NCI-H82 (cell line): ENCODE measurements at regions not wholly inside any gene's neighbourhood (a gene's known extent, or its start where the extent isn't known, plus 50 kb on each side); places are given as distances from the start of the nearest gene placed in this dataset.

Experiments
- DNase-seq: peaks from one replicate; lab custom pipeline; 2025; lab: John Stamatoyannopoulos, UW

GRCh38 chr2:9082158-9082557, 78.7 kb upstream of the MBOAT2 start:
- DNase-seq = no peak

DNA sequence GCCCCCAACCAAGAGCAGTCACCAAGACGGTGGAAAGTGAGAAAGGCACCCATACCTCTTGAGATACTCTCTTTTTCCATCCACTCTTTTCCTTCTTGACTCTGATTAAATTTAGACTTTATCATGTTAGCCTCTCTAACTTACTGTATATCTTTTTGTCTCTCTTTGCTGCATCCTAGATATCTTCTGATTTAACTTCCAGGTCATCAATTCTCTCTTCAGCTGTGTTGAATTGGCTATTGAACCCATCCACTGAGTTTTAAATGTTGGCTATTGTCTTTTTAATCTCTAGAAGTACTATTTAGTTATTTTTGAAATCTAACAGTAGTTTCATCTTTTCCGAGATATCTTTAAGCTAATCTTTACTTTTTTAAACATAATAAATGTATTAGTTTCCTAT, 78.3 kb upstream of the MBOAT2 start:
- DNase-seq = no peak

DNA sequence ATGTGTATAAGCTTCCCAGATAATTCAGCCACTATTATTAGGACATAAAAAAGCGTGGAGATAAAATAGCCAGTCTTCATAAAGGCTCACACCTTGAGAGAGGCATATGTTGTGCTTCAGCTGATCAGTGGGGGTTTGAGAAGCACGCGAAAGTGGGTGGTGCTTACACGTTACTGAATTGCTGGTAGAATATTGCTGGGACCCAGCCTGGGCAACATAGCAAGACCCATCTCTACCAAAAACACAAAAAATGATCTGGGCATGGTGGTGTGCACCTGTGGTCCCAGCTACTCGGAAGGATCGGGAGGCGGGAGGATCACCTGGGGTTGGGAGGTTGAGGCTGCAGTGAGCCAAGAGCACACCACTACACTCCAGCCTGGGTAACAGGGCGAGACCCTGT, 74.9 kb upstream of the MBOAT2 start:
- DNase-seq = no peak

DNA sequence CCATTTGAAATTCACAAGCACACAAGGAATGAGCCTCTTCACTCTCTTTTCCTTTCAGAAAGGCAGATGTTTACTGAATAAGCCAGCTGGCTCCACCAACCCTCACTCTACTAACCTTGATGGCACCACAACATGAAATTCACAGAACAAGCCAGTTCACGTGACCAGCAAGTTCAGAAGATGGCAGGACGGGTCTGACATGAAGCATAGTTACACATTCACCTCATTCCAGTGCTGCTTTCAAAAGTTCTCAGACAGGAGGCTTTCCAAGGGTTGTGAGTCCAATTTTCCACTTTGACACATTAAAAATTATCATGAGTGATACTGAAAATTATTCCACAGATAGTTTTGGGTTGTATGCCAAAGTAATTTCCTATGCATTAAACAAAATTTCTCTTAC, 74.2 kb upstream of the MBOAT2 start:
- DNase-seq = no peak

DNA sequence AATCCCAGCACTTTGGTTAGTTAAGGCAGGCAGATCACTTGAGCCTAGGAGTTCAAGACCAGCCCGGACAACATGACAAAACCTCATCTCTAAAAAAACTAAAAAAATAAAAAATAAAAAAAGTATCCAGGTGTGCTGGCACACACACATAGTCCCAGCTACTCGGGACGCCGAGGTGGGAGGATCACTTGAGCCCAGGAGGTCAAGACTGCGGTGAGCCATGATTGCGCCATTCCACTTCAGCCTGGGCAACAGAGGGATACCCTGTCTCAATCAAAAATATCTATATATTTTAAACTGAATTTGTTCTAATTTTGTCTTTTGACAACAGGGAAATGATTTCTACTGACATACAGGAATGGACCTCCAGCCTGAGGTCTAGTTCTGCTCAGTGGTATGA, 73.3 kb upstream of the MBOAT2 start:
- no peak for DNase-seq

DNA sequence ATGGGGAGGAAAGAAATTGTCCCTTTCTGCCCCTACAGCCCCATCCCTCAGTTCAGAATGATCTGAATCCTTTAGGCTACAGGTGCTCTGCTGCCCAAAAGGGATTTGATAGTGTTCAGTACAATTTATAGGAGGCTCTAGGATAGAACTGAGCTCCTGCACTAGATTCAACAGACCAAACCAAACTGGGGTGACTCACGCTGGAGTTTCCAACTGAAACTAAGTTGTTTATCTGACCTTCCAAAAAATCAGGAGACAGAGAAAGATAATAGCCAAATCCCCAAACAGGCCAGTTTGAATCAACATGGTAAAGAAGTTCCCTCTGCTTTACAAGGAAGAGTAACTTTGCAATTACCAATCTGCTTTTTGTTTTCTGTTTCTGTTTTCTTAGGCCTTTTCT, 72.7 kb upstream of the MBOAT2 start:
- no peak for DNase-seq

GRCh38 chr2:9074930-9075329, 71.4 kb upstream of the MBOAT2 start:
- no peak for DNase-seq

DNA sequence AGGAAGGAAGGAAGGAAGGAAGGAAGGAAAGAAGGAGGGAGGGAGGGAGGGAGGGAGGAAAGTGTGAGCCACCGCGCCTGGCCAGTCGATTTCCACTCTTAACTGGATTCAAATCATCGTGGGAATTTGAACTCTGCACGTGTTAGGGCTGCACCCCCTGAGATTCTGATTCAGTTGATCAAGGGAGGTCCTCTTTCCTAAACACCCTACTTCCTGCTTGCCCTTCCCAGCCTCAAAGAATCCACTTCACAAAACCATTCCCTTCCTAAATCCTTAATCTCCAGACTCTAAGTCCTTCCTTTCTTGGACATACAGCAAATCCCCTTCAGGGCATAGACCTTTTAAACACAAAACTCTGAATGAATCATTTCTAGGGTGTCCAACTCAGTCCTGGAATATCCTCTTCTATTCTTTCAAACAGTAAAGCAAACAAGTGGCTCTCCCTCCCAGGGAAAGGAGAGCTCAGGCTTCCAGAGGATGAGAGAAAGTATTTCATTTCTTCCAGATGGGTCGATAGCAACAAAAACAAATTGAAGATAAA, 68.2 kb upstream of the MBOAT2 start:
- DNase-seq = no peak

- no peak for DNase-seq
These were observed 67.5 kb upstream of the MBOAT2 start for GRCh38 chr2:9071032-9071431.

GRCh38 chr2:9069543-9069942, 66.1 kb upstream of the MBOAT2 start:
- no peak for DNase-seq

- no peak for DNase-seq
These were observed 62.4 kb upstream of the MBOAT2 start for GRCh38 chr2:9065901-9066300.

DNA sequence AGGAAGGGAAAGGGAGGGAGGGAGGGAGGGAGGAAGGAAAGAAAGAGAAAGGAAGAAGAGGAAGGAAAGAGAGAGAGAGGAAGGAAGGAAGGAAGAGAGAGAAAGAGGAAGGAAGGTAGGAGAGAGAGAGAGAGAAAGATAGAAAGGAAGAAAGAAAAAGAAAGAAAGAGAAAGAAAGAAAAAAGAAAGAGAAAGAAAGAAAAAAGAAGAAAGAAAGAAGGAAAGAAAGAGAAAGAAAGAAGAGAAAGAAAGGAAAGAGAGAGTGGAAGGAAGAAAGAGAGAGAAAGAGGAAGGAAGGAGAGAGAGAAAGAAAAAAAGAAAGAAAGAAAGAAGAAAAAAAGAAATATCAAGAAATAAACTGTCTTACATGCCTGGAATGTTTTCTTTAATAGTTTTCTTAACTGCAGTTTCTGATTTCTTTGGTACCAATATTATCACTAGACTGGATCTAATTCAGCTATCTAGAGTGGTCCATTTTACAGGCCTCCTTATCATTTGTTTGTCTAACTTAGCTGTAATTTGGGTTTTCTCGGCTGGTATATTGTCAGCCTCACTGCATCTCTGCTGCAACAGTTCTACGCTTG, 59.6 kb upstream of the MBOAT2 start:
- DNase-seq = no peak

GRCh38 chr2:9060819-9061218, 57.3 kb upstream of the MBOAT2 start:
- no peak for DNase-seq

DNA sequence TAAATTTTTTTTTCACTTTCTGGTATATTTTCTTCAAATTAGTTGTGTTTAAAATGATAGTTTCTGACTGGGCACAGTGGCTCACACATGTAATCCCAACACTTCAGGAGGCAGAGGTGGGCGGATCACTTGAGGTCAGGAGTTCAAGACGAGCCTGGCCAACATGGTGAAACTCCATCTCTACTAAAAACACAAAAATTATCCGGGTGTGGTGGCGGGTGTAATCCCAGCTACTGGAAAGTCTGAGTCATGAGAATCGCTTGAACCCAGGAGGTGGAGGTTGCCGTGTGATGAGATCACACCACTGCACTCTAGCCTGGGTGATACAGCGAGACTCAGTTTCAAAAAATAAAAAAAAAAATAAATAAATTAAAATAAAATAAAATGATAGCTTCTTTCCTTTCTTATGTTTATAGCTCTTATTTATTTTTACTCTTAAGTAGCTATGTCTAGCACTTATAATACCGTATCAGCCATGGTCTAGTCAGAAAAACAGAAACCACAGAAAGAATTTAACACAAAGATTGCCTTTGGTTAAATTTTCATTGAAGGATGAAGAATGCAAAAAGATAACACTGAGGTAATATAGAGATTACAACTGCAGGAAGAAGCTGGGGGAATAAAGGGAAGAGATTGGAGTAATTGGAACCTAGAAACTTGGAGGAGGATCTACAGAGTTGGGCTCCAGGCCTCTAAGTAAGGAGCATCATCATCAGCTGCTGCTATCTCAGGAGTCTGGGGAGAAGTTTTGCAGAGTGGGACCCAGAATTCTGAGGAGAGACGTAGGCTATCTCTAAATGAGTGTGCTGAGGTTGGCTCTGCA, 54.7 kb upstream of the MBOAT2 start:
- DNase-seq = no peak

- no peak for DNase-seq
These were observed 52.0 kb upstream of the MBOAT2 start for GRCh38 chr2:9055471-9055870.

GRCh38 chr2:9053534-9053931, 50.0 kb upstream of the MBOAT2 start:
- no peak for DNase-seq
